GM12874 (cell line): ENCODE measurements at regions not wholly inside any gene's neighbourhood (a gene's known extent, or its start where the extent isn't known, plus 50 kb on each side); places are given as distances from the start of the nearest gene placed in this dataset.

Experiments used
- CTCF ChIP-seq: IDR thresholded peaks from 2 replicates; pipeline ENCODE4 v1.5.1; 2011; ENCODE audit warnings: low read depth, mild to moderate bottlenecking, control low read depth, low read length, moderate library complexity; ENCODE audit not compliant: insufficient read depth

DNA sequence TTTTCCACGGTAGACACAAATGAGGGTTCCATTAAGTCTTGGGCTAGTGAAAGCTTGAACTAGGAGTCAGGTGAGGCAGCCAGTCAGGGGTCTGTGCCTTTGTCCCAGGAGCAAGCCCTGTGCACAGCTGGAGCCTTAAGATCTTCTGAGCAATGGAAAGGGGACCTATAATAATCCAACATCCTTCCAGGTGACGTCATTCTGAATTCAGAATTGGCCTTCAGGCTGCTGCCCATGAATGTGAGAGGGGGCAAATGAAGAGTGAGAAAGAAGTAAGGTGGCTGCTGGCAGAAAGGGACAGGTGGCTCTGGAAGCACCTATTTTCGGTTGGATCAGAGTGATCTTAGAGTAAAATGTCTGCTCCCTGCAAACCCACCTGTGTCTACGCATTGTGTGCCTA lies 488.1 kb upstream of the CDH5 start:
- no peak for TF ChIP-seq CTCF

- TF ChIP-seq CTCF = no peak
These were observed 489.9 kb upstream of the CDH5 start for GRCh38 chr16:65876624-65877023.

DNA sequence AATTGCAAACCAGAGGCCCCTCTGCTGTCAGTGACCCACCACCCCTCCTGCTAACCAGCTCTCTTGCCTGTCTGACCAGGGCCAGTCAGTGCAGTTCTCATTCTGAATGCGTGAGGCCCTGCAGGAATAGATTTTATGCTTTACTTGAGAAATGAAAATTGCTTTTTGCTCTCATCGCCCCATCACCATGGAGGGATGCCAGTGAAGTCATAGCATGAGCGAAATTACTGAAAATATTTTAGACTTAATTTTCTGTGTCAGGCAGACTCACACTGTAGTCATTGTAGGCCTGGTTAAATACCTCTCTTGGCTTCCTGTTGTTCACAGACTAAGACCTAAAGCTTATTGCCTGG lies 490.5 kb upstream of the CDH5 start:
- no peak for TF ChIP-seq CTCF

- TF ChIP-seq CTCF = no peak
These were observed 491.0 kb upstream of the CDH5 start for GRCh38 chr16:65875381-65876055.

GRCh38 chr16:65869261-65869660 lies 497.2 kb upstream of the CDH5 start:
- no peak for TF ChIP-seq CTCF

DNA sequence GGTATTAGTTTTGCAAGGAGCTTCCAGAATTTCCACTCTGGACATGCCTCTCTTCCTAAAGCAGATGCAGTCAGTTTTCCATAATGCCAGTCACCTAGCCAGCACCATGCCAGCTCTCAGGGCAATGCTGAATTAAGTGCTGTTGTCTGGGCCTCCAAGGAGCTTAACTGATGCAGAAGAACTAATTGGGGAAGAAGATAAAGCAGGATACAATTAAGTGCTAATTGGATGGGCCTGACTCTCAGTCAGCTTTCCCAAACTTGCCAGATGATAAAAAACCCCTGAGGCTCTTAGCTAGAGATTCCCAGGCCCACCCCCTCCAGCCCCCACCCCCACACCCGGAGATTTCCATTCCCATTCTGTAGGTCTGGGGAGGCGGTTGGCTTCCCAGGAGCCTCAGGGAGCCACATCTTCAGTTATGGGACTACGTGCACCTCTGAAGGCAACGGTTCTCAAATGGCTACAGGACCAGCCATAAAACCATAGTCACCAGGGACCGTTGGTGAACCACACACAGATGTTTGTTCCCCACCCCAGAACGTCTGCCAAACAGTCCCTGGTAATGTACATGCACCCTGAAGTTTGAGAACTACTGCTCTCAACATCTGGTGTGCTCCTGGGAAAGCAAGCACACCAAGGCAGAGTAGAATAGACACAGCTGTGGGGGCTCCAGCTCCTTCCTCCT lies 499.1 kb upstream of the CDH5 start:
- no peak for TF ChIP-seq CTCF

DNA sequence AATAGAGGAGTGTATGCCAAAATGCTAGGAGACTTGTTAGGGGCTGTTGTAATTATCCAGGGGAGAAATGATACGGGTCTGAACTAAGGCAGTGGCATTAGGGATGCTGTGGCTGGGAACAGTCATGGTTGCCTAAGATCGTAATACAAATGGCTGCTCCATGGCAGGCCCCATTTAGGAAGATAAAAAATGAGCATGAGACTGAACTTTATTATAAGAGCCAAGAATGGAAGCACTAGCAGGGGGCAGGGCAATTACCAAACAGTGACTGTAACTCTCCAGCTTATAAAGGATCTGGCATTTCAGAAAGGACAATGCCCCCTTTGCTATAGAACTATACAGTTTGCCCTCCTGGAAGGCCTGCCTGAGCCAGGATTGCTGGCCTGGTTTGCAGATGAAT lies 503.3 kb upstream of the CDH5 start:
- TF ChIP-seq CTCF = no peak
